CD4-positive, alpha-beta memory T cell (primary cell): ENCODE measurements at regions not wholly inside any gene's neighbourhood (a gene's known extent, or its start where the extent isn't known, plus 50 kb on each side); places are given as distances from the start of the nearest gene placed in this dataset.
A peak's percentile ranks its signal among the peaks of the same experiment; 100 is the strongest.

ENCODE experiments used
- CTCF ChIA-PET: fragments of 350-600 bp; sonication (Branson Sonifier 250); formaldehyde crosslinking; loops from one replicate; lab custom pipeline; 2021; ENCODE audit warnings: inconsistent platforms; ENCODE audit not compliant: partially characterized antibody; lab: Charles Lee
- POLR2A ChIA-PET: fragments of 350-600 bp; sonication (Branson Sonifier 250); formaldehyde crosslinking; loops from one replicate; lab custom pipeline; 2021; ENCODE audit not compliant: partially characterized antibody; lab: Charles Lee
- DNase-seq, 5 donors: peaks; one replicate each; pipeline versions ENCODE4 v3.0.0 to v3.0.0-alpha.2; 2020 to 2022; ENCODE audit warnings: mixed read lengths in 1 of 5
- H3K27ac ChIP-seq: one replicate; pipeline ENCODE4 v1.7.0; 2013; ENCODE audit warnings: low read depth, low read length
- H3K27me3 ChIP-seq: 2 replicates; pipeline ENCODE4 v1.7.0; 2013; ENCODE audit warnings: mild to moderate bottlenecking, low read length, moderate library complexity; ENCODE audit not compliant: insufficient read depth
- H3K36me3 ChIP-seq: 2 replicates; pipeline ENCODE4 v1.7.0; 2013; ENCODE audit warnings: mild to moderate bottlenecking, low read length, moderate library complexity; ENCODE audit not compliant: insufficient read depth
- H3K4me1 ChIP-seq: 2 replicates; pipeline ENCODE4 v1.7.0; 2013; ENCODE audit warnings: mild to moderate bottlenecking, low read length, moderate library complexity; ENCODE audit not compliant: insufficient read depth
- H3K4me3 ChIP-seq, 2 donors: one replicate each; pipeline ENCODE4 v1.7.0; 2013; ENCODE audit warnings: low read length in 2 of 2, mild to moderate bottlenecking in 1 of 2
- H3K9me3 ChIP-seq, 2 donors: one replicate each; pipeline ENCODE4 v1.7.0; 2013; ENCODE audit warnings: low read length in 2 of 2, control low read depth in 1 of 2; ENCODE audit not compliant: control insufficient read depth in 1 of 2
- H3K27ac Mint-ChIP-seq, 7 donors: one replicate each; pipeline ENCODE4 v1.8.0; 2020 to 2021; ENCODE audit warnings: mixed read lengths in 7 of 7, mild to moderate bottlenecking in 6 of 7, inconsistent platforms in 3 of 7, moderate library complexity in 3 of 7
- H3K27me3 Mint-ChIP-seq, 2 donors: one replicate each; pipeline ENCODE4 v1.8.0; 2020 to 2021; ENCODE audit warnings: mixed read lengths in 2 of 2
- H3K36me3 Mint-ChIP-seq, 2 donors: one replicate each; pipeline ENCODE4 v1.8.0; 2020 to 2021; ENCODE audit warnings: mixed read lengths in 2 of 2, inconsistent platforms in 1 of 2, mild to moderate bottlenecking in 1 of 2
- H3K4me1 Mint-ChIP-seq, 4 donors: one replicate each; pipeline ENCODE4 v1.8.0; 2020 to 2021; ENCODE audit warnings: mixed read lengths in 4 of 4, mild to moderate bottlenecking in 1 of 4
- H3K4me3 Mint-ChIP-seq, 8 donors: one replicate each; pipeline ENCODE4 v1.8.0; 2020 to 2021; ENCODE audit warnings: mixed read lengths in 8 of 8, mild to moderate bottlenecking in 7 of 8, moderate library complexity in 6 of 8, inconsistent platforms in 3 of 8
- H3K9me3 Mint-ChIP-seq, 8 donors: one replicate each; pipeline ENCODE4 v1.8.0; 2020 to 2021; ENCODE audit warnings: mixed read lengths in 8 of 8, mild to moderate bottlenecking in 5 of 8, inconsistent platforms in 3 of 8, moderate library complexity in 1 of 8
- intact Hi-C: fragments of 100-400 bp; cut with micrococcal nuclease; formaldehyde crosslinking; loops from one replicate; pipeline ENCODE4 v1.15.1; 2023

GRCh38 chr20:60974441-60974945, 277.6 kb upstream of the CDH4 start:
- no peak for DNase-seq
- no peak overlapping the region for H3K27ac Mint-ChIP-seq
- Histone ChIP-seq H3K4me1 (no peaks in the 10 kb centered on the region), H3K27ac (no peak overlapping the region), H3K27me3 (no peaks in the 10 kb centered on the region), H3K9me3 (no peaks in the 10 kb centered on the region), H3K36me3 (no peaks in the 10 kb centered on the region), H3K4me3 (no peak overlapping the region)
- peaks cover 0 to 12% (median 4%) of the 10 kb centered on the region in 8 donors for H3K9me3 Mint-ChIP-seq
- peaks cover 2 to 3% of the 10 kb centered on the region in 2 donors for H3K27me3 Mint-ChIP-seq
- ChIA-PET POLR2A (no interaction called here), CTCF (no interaction called here)
- H3K4me3 Mint-ChIP-seq = no peak overlapping the region
- H3K36me3 Mint-ChIP-seq = no peaks in the 10 kb centered on the region
- H3K4me1 Mint-ChIP-seq = no peaks in the 10 kb centered on the region
- intact Hi-C loops = no loop called here

- no peaks in the 10 kb centered on the region for H3K4me1 ChIP-seq
- Mint-ChIP-seq H3K4me3 (no peak overlapping the region), H3K4me1 (no peaks in the 10 kb centered on the region), H3K27me3 (peaks cover 2 to 3% of the 10 kb centered on the region in 2 donors), H3K36me3 (no peaks in the 10 kb centered on the region), H3K9me3 (peaks cover 6 to 26% (median 10%) of the 10 kb centered on the region in 8 donors), H3K27ac (peak overlapping the region in 1 of 7 donors; percentile 19)
- no peaks in the 10 kb centered on the region for H3K36me3 ChIP-seq
- ChIA-PET POLR2A (no interaction called here), CTCF (no interaction called here)
- no peak overlapping the region for H3K4me3 ChIP-seq
- no peaks in the 10 kb centered on the region for H3K9me3 ChIP-seq
- DNase-seq = no peak
- no peak overlapping the region for H3K27ac ChIP-seq
- intact Hi-C loops = no loop called here
- no peaks in the 10 kb centered on the region for H3K27me3 ChIP-seq
Measured at GRCh38 chr20:60976139-60976538, 275.9 kb upstream of the CDH4 start.

- Mint-ChIP-seq H3K27ac (no peak overlapping the region), H3K27me3 (peaks cover 2 to 3% of the 10 kb centered on the region in 2 donors), H3K4me1 (no peaks in the 10 kb centered on the region), H3K36me3 (no peaks in the 10 kb centered on the region), H3K4me3 (no peak overlapping the region), H3K9me3 (peaks cover 6 to 26% (median 10%) of the 10 kb centered on the region in 8 donors)
- no peak for DNase-seq
- Histone ChIP-seq H3K4me1 (no peaks in the 10 kb centered on the region), H3K4me3 (no peak overlapping the region), H3K36me3 (no peaks in the 10 kb centered on the region), H3K27ac (no peak overlapping the region), H3K9me3 (no peaks in the 10 kb centered on the region), H3K27me3 (no peaks in the 10 kb centered on the region)
- CTCF ChIA-PET = no interaction called here
- intact Hi-C loops = no loop called here
- POLR2A ChIA-PET = no interaction called here
Measured at GRCh38 chr20:60976913-60977312, 275.1 kb upstream of the CDH4 start.

GRCh38 chr20:60977901-60978300, 274.2 kb upstream of the CDH4 start:
- no peak overlapping the region for H3K4me3 Mint-ChIP-seq
- Histone ChIP-seq H3K4me1 (no peaks in the 10 kb centered on the region), H3K27me3 (no peaks in the 10 kb centered on the region), H3K36me3 (no peaks in the 10 kb centered on the region), H3K9me3 (no peaks in the 10 kb centered on the region), H3K27ac (no peak overlapping the region), H3K4me3 (no peak overlapping the region)
- H3K9me3 Mint-ChIP-seq = peaks cover 6 to 26% (median 10%) of the 10 kb centered on the region in 8 donors
- no peaks in the 10 kb centered on the region for H3K4me1 Mint-ChIP-seq
- ChIA-PET POLR2A (no interaction called here), CTCF (no interaction called here)
- H3K36me3 Mint-ChIP-seq = no peaks in the 10 kb centered on the region
- DNase-seq = no peak
- intact Hi-C loops = no loop called here
- peaks cover 2 to 3% of the 10 kb centered on the region in 2 donors for H3K27me3 Mint-ChIP-seq
- no peak overlapping the region for H3K27ac Mint-ChIP-seq

GRCh38 chr20:60984666-60985065, 267.4 kb upstream of the CDH4 start:
- H3K27me3 Mint-ChIP-seq = peaks cover 0 to 1% of the 10 kb centered on the region in 2 donors
- H3K4me1 Mint-ChIP-seq = no peaks in the 10 kb centered on the region
- Histone ChIP-seq H3K36me3 (no peaks in the 10 kb centered on the region), H3K27ac (no peak overlapping the region), H3K27me3 (no peaks in the 10 kb centered on the region), H3K9me3 (no peaks in the 10 kb centered on the region), H3K4me1 (no peaks in the 10 kb centered on the region), H3K4me3 (no peak overlapping the region)
- peaks cover 4 to 17% (median 8%) of the 10 kb centered on the region in 8 donors for H3K9me3 Mint-ChIP-seq
- POLR2A ChIA-PET = no interaction called here
- DNase-seq = no peak
- no peak overlapping the region for H3K4me3 Mint-ChIP-seq
- H3K36me3 Mint-ChIP-seq = no peaks in the 10 kb centered on the region
- H3K27ac Mint-ChIP-seq = no peak overlapping the region
- CTCF ChIA-PET = no interaction called here
- intact Hi-C loops = no loop called here

- CTCF ChIA-PET = no interaction called here
- Mint-ChIP-seq H3K27me3 (peaks cover 0 to 1% of the 10 kb centered on the region in 2 donors), H3K9me3 (peaks cover 0 to 6% (median 2%) of the 10 kb centered on the region in 8 donors), H3K4me3 (no peak overlapping the region), H3K4me1 (no peaks in the 10 kb centered on the region), H3K27ac (no peak overlapping the region), H3K36me3 (no peaks in the 10 kb centered on the region)
- POLR2A ChIA-PET = no interaction called here
- Histone ChIP-seq H3K27me3 (no peaks in the 10 kb centered on the region), H3K36me3 (no peaks in the 10 kb centered on the region), H3K4me3 (no peak overlapping the region), H3K27ac (no peak overlapping the region), H3K4me1 (no peaks in the 10 kb centered on the region), H3K9me3 (no peaks in the 10 kb centered on the region)
- intact Hi-C loops = no loop called here
- no peak for DNase-seq
Measured at GRCh38 chr20:60986506-60987156, 265.4 kb upstream of the CDH4 start.

- Histone ChIP-seq H3K9me3 (no peaks in the 10 kb centered on the region), H3K27me3 (no peaks in the 10 kb centered on the region), H3K4me3 (no peak overlapping the region), H3K4me1 (no peaks in the 10 kb centered on the region), H3K36me3 (no peaks in the 10 kb centered on the region), H3K27ac (no peak overlapping the region)
- peaks cover 0 to 5% (median 0%) of the 10 kb centered on the region in 8 donors for H3K9me3 Mint-ChIP-seq
- H3K27ac Mint-ChIP-seq = no peak overlapping the region
- no peaks in the 10 kb centered on the region for H3K4me1 Mint-ChIP-seq
- ChIA-PET POLR2A (no interaction called here), CTCF (no interaction called here)
- H3K27me3 Mint-ChIP-seq = peaks cover 0 to 3% of the 10 kb centered on the region in 2 donors
- no peak for DNase-seq
- intact Hi-C loops = no loop called here
- no peak overlapping the region for H3K4me3 Mint-ChIP-seq
- no peaks in the 10 kb centered on the region for H3K36me3 Mint-ChIP-seq
Measured at GRCh38 chr20:60990061-60990460, 262.0 kb upstream of the CDH4 start.
